HepG2 (cell line): ENCODE measurements at regions not wholly inside any gene's neighbourhood (a gene's known extent, or its start where the extent isn't known, plus 50 kb on each side); places are given as distances from the start of the nearest gene placed in this dataset.

Experiments used
- ATAC-seq: fragments of 200-7000 bp; cut with Tn5 transposase; 3 replicates; pipeline ENCODE4 v1.9.1; 2020; ENCODE audit warnings: mild to moderate bottlenecking, moderate library complexity
- BruUV-seq: library from RNA; stranded (reverse); fragments of 400-500 nt; replicated peaks from 2 replicates; lab custom pipeline; 2021; lab: Mats Ljungman, UMichigan
- CTCF ChIA-PET: fragments of 300-600 bp; formaldehyde crosslinking; extraction: SDS; loops from one replicate; lab custom pipeline; 2021; ENCODE audit warnings: low total read pairs, inconsistent platforms, low intra/inter-chr PET ratio; lab: Yijun Ruan, JAX
- POLR2A ChIA-PET: fragments of 350-600 bp; sonication (Branson Sonifier 250); formaldehyde crosslinking; loops from one replicate; lab custom pipeline; 2020; ENCODE audit warnings: antibody characterized with exemption, inconsistent platforms; lab: Yijun Ruan, JAX
- DNase-seq: peaks from one replicate; pipeline ENCODE4 v3.0.0-alpha.2; 2015; ENCODE audit warnings: low spot score
- FAIRE-seq: peaks from 3 replicates; lab custom pipeline; 2011; peaks lifted over from hg19 to GRCh38; lab: Jason Lieb, UNC
- H2AFZ ChIP-seq: one replicate; pipeline ENCODE4 v1.6.1; 2011; ENCODE audit warnings: low read length, inconsistent platforms
- H3K27ac ChIP-seq: fragments of 300-600 bp; 3 replicates; pipeline ENCODE4 v1.8.0; 2011; ENCODE audit warnings: mixed run types, mild to moderate bottlenecking, mixed read lengths, low read length, inconsistent platforms; ENCODE audit not compliant: insufficient read depth; ENCODE audit errors: extremely low read length
- H3K27me3 ChIP-seq, 2 experiments: fragments of 200-600 bp in 1 of 2; 2 replicates in 1 of 2; 3 replicates in 1 of 2; pipeline versions ENCODE4 v1.6.0 to v1.8.0; 2011; ENCODE audit warnings: low read length in 2 of 2, mild to moderate bottlenecking in 2 of 2, moderate library complexity in 2 of 2, inconsistent platforms in 1 of 2; ENCODE audit not compliant: insufficient read depth in 2 of 2, control insufficient read depth in 1 of 2
- H3K36me3 ChIP-seq, 2 experiments: fragments of 200-600 bp in 1 of 2; replicated peaks in 1 of 2; 2 replicates in 1 of 2; 3 replicates in 1 of 2; pipeline versions ENCODE4 v1.5.1 to v1.8.0; 2011; ENCODE audit warnings: low read length in 2 of 2, inconsistent platforms in 1 of 2; ENCODE audit not compliant: insufficient read depth in 2 of 2, control insufficient read depth in 1 of 2
- H3K4me1 ChIP-seq: 2 replicates; pipeline ENCODE4 v1.5.1; 2012; ENCODE audit warnings: low read length, inconsistent platforms; ENCODE audit not compliant: insufficient read depth
- H3K4me2 ChIP-seq: 2 replicates; pipeline ENCODE4 v1.6.0; 2011; ENCODE audit warnings: low read depth, low read length, inconsistent platforms
- H3K4me3 ChIP-seq, 3 experiments: fragments of 200-600 bp in 1 of 3; sonication (generic), shearing (Covaris generic) in 1 of 3; replicated peaks in 1 of 3; 2 replicates each; pipeline ENCODE4 v1.5.1; 2011 to 2016; ENCODE audit warnings: low read length in 3 of 3, inconsistent platforms in 2 of 3, low read depth in 2 of 3, mild to moderate bottlenecking in 2 of 3, control low read depth in 1 of 3, mixed read lengths in 1 of 3; ENCODE audit not compliant: insufficient read depth in 1 of 3
- H3K79me2 ChIP-seq: one replicate; pipeline ENCODE4 v1.6.1; 2011; ENCODE audit warnings: low read length, inconsistent platforms; ENCODE audit not compliant: insufficient read depth
- H3K9ac ChIP-seq: 2 replicates; pipeline ENCODE4 v1.6.0; 2011; ENCODE audit warnings: mild to moderate bottlenecking, low read depth, low read length, inconsistent platforms; ENCODE audit not compliant: insufficient read depth
- H3K9me3 ChIP-seq: 2 replicates; pipeline ENCODE4 v1.5.1; 2012; ENCODE audit warnings: mild to moderate bottlenecking, low read length
- H4K20me1 ChIP-seq: 2 replicates; pipeline ENCODE4 v1.6.0; 2011; ENCODE audit warnings: inconsistent platforms, mild to moderate bottlenecking, low read length, moderate library complexity; ENCODE audit not compliant: insufficient read depth
- ATRX ChIP-seq: sonication (generic); formaldehyde crosslinking; IDR thresholded peaks from 2 replicates; pipeline ENCODE4 v1.4.0; 2020; ENCODE audit warnings: missing genetic modification reagents, borderline replicate concordance
- CC2D1A ChIP-seq: sonication (generic); formaldehyde crosslinking; IDR thresholded peaks from 2 replicates; pipeline ENCODE4 v1.8.1; 2023; ENCODE audit warnings: mild to moderate bottlenecking, missing genetic modification reagents
- DPF2 ChIP-seq: sonication (generic); formaldehyde crosslinking; IDR thresholded peaks from 2 replicates; pipeline ENCODE4 v1.4.0; 2020; ENCODE audit warnings: mild to moderate bottlenecking, low read depth, missing genetic modification reagents, borderline replicate concordance
- HCFC1 ChIP-seq: fragments of 150-350 bp; IDR thresholded peaks from 2 replicates; pipeline ENCODE4 v1.6.1; 2014; ENCODE audit warnings: low read depth, low read length
- MAFF ChIP-seq: IDR thresholded peaks from 2 replicates; pipeline ENCODE4 v1.6.1; 2011; ENCODE audit warnings: low read depth, low read length, improper control_type of control experiment
- MAFK ChIP-seq, 2 experiments: IDR thresholded peaks in 1 of 2; conservative IDR thresholded peaks in 1 of 2; 2 replicates each; pipeline ENCODE4 v1.6.1; 2011; ENCODE audit warnings: improper control_type of control experiment in 2 of 2, low read length in 2 of 2
- MAZ ChIP-seq, 2 experiments: sonication (generic) in 1 of 2; formaldehyde crosslinking in 1 of 2; IDR thresholded peaks; 2 replicates each; pipeline versions ENCODE4 v1.5.0 to v1.6.1; 2012 to 2020; ENCODE audit warnings: low read depth in 2 of 2, mild to moderate bottlenecking in 2 of 2, borderline replicate concordance in 1 of 2, improper control_type of control experiment in 1 of 2, low read length in 1 of 2, missing genetic modification reagents in 1 of 2, moderate library complexity in 1 of 2
- SOX5 ChIP-seq: IDR thresholded peaks from 2 replicates; pipeline ENCODE4 v1.6.1; 2016; ENCODE audit warnings: borderline replicate concordance
- SP5 ChIP-seq: IDR thresholded peaks from 2 replicates; pipeline ENCODE4 v1.6.1; 2016; ENCODE audit warnings: low read depth, borderline replicate concordance
- TAF1 ChIP-seq: sonication (generic); formaldehyde crosslinking; IDR thresholded peaks from 2 replicates; pipeline ENCODE4 v1.4.0; 2020; ENCODE audit warnings: missing genetic modification reagents
- TGIF2 ChIP-seq: IDR thresholded peaks from 2 replicates; pipeline ENCODE4 v1.6.1; 2016; ENCODE audit warnings: control low read depth, missing compliant biosample characterization
- UBTF ChIP-seq: sonication (generic); formaldehyde crosslinking; IDR thresholded peaks from 2 replicates; pipeline ENCODE4 v1.4.0; 2020; ENCODE audit warnings: mild to moderate bottlenecking, missing genetic modification reagents
- ZNF335 ChIP-seq: sonication (generic); formaldehyde crosslinking; IDR thresholded peaks from 2 replicates; pipeline ENCODE4 v1.4.0; 2020; ENCODE audit warnings: missing genetic modification reagents
- ZNF576 ChIP-seq: sonication (generic); formaldehyde crosslinking; IDR thresholded peaks from 2 replicates; pipeline ENCODE4 v1.4.0; 2020; ENCODE audit warnings: mild to moderate bottlenecking, missing genetic modification reagents
- ZNF652 ChIP-seq: IDR thresholded peaks from 2 replicates; pipeline ENCODE4 v1.6.1; 2016; ENCODE audit warnings: low read depth, borderline replicate concordance
- ZNF782 ChIP-seq: sonication (generic); formaldehyde crosslinking; IDR thresholded peaks from 2 replicates; pipeline ENCODE4 v1.4.0; 2020; ENCODE audit warnings: missing genetic modification reagents, mild to moderate bottlenecking, borderline replicate concordance
- ZNF883 ChIP-seq: sonication (generic); formaldehyde crosslinking; IDR thresholded peaks from 2 replicates; pipeline ENCODE4 v1.5.1; 2020; ENCODE audit warnings: mild to moderate bottlenecking, missing genetic modification reagents; ENCODE audit errors: not compliant biosample characterization
- WGBS: methylation state at CpG from one replicate; pipeline ENCODE4 v1.1.6; 2017; ENCODE audit warnings: low lambda C conversion rate; 5-methylcytosine and 5-hydroxymethylcytosine counted together
- in situ Hi-C: cut with HindIII; loops from 2 replicates; pipeline ENCODE4 v1.10.0; 2017; ENCODE audit warnings: low pct_unique_long_range_greater_than_20kb; ENCODE audit not compliant: extremely low pct_ligation_motif_present
- intact Hi-C: fragments of 100-400 bp; cut with micrococcal nuclease; formaldehyde crosslinking; loops from one replicate; pipeline ENCODE4 v1.10.0; 2022; ENCODE audit not compliant: unreplicated experiment

- Histone ChIP-seq H3K4me1 (no peaks in the 10 kb centered on the region), H3K4me3 (no peak overlapping the region), H3K27ac (no peak overlapping the region), H2AFZ (no peak overlapping the region), H3K27me3 (no peaks in the 10 kb centered on the region), H3K4me2 (no peak overlapping the region)
- intact Hi-C loops (no loop called here), in situ Hi-C loops (no loop called here)
- whole genome bisulfite sequencing: 0% methylated on average over 1 of the region's 1 CpG
- DNase-seq (no peak), ATAC-seq (no peak)
- ChIA-PET POLR2A (no interaction called here), CTCF (no interaction called here)
- no TSS peak for BruUV-seq
- TF ChIP-seq ZNF782 (CRISPR knock-in tag) (no peak), TGIF2 (CRISPR knock-in tag) (no peak), DPF2 (CRISPR knock-in tag) (no peak), MAFF (peak; percentile 66; the same call in 1 of the 2 replicates), ATRX (CRISPR knock-in tag) (no peak), MAFK (conservative IDR thresholded peaks at IDR 0.05 in 1 of 2, IDR thresholded peaks at IDR 0.05 in 1 of 2; ENCODE audit: low read length in 2 of 2) (peak; percentile 54 to 81), SP5 (CRISPR knock-in tag) (no peak), TAF1 (CRISPR knock-in tag) (no peak), ZNF576 (no peak)
- TF ChIP-seq, all 625 proteins: peak for 2
- Histone ChIP-seq H3K9ac (no peak overlapping the region), H3K79me2 (no peaks in the 10 kb centered on the region), H3K9me3 (no peaks in the 10 kb centered on the region), H3K36me3 (no peaks in the 10 kb centered on the region), H4K20me1 (no peaks in the 10 kb centered on the region)
- no peak for FAIRE-seq
Observed at GRCh38 chr11:97977726-97978125, 1043.0 kb upstream of the CNTN5 start.

GRCh38 chr11:97979741-97980140 is 1041.0 kb upstream of the CNTN5 start:
- Histone ChIP-seq H4K20me1 (no peaks in the 10 kb centered on the region), H3K27ac (no peak overlapping the region), H3K4me2 (no peak overlapping the region), H3K36me3 (no peaks in the 10 kb centered on the region), H3K4me3 (no peak overlapping the region), H2AFZ (no peak overlapping the region), H3K79me2 (no peaks in the 10 kb centered on the region), H3K9me3 (no peaks in the 10 kb centered on the region), H3K27me3 (no peaks in the 10 kb centered on the region), H3K9ac (no peak overlapping the region), H3K4me1 (no peaks in the 10 kb centered on the region)
- no peak for TF ChIP-seq SOX5 (CRISPR knock-in tag)
- TF ChIP-seq HCFC1: no peak
- TF ChIP-seq ZNF335: no peak
- TF ChIP-seq ZNF652 (CRISPR knock-in tag): no peak
- TF ChIP-seq MAZ (IDR thresholded peaks at IDR 0.05; ENCODE audit: borderline replicate concordance, low read depth, low read length): no peak
- no peak for TF ChIP-seq MAZ (CRISPR knock-in tag; IDR thresholded peaks at IDR 0.05; ENCODE audit: low read depth)
- no peak for TF ChIP-seq ZNF883
- no peak for TF ChIP-seq UBTF
- TF ChIP-seq CC2D1A (CRISPR knock-in tag): no peak
- FAIRE-seq: no peak
- ChIA-PET POLR2A (no interaction called here), CTCF (no interaction called here)
- no peak for DNase-seq
- WGBS: 26% methylated on average over 2 of the region's 2 CpGs
- BruUV-seq: no TSS peak
- in situ Hi-C loops (no loop called here), intact Hi-C loops (no loop called here)
- ATAC-seq: no peak
